ENCODE measurements at regions not wholly inside any gene's neighbourhood (a gene's known extent, or its start where the extent isn't known, plus 50 kb on each side); places are given as distances from the start of the nearest gene placed in this dataset.
A peak's percentile ranks its signal among the peaks of the same experiment; 100 is the strongest.

DNA sequence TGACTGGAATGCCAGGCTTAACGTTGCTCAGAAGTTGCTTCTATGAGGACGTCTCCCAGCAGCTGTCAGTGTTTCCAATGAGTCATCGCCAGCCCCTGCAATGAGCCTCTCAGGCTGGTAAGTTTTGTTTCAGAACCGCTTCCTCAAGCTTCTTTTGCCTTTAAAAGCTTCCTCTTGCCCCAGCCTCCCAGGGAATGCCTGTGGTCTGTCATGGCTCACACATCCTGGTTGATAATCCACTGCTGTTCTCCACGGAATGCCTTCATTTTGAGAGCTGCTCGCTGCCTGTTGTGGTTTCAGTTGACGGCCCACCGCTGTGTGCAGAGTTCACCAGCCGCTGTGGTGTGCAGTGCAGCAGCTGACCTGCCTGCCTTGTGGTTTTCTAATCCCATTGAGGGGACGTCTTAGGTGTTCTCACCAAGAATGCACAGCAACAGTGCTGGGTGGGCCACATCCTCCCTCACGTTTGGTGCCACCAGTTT, 96.4 kb downstream of the RTP5 start:
- peak; percentile 65 for DNase-seq (ENCODE audit: low read depth, low spot score)
- H3K27me3 ChIP-seq (replicated peaks in 1 of 2; ENCODE audit: control insufficient read depth in 2 of 2, insufficient read depth in 2 of 2, low read length in 1 of 2), result no peaks in the 10 kb centered on the region
- SMC1A ChIA-PET (ENCODE audit: uncharacterized antibody, unreplicated experiment), result interaction anchor here (0.9 to 1.8 kb wide), 4 partner anchors 12 to 59 kb away, joined by 3 to 4 read pairs (median 4); no protein-coding TSS in a partner anchor
- POLR2A ChIA-PET, result no interaction called here
- H3K4me3 ChIP-seq, result peak overlapping the region; percentile 55; the same call in 1 of the 2 replicates
- RAD21 ChIA-PET (ENCODE audit: unreplicated experiment), result interaction anchor here (0.7 to 1.9 kb wide), 2 partner anchors 9 to 15 kb away, joined by 3 to 7 read pairs; no protein-coding TSS in a partner anchor
- in situ Hi-C loops (cut with MboI) (no loop called here), intact Hi-C loops (cut with micrococcal nuclease; ENCODE audit: unreplicated experiment) (loop anchor here (5.0 kb wide), 1 partner anchor 121 kb away; no protein-coding TSS in a partner anchor)
- H3K79me2 ChIP-seq (ENCODE audit: control insufficient read depth, insufficient read depth, low read length), result no peaks in the 10 kb centered on the region
- CTCF ChIA-PET, result interaction anchor here (1.0 to 4.1 kb wide), 6 partner anchors 10 to 58 kb away, joined by 3 to 24 read pairs (median 4); no protein-coding TSS in a partner anchor
- H3K4me2 ChIP-seq (ENCODE audit: control insufficient read depth, insufficient read depth), result peak overlapping the region; percentile 95
- H3K9ac ChIP-seq (ENCODE audit: control insufficient read depth, insufficient read depth, low read length), result peak overlapping the region; percentile 48; the same call in 1 of the 2 replicates
- no peaks in the 10 kb centered on the region for H3K36me3 ChIP-seq (ENCODE audit: control insufficient read depth in 2 of 2, insufficient read depth in 2 of 2, low read length in 1 of 2)
- H3K4me1 ChIP-seq (ENCODE audit: control insufficient read depth, insufficient read depth, low read length), result peaks cover 24% of the 10 kb centered on the region
- H4K20me1 ChIP-seq (ENCODE audit: control insufficient read depth, insufficient read depth), result no peaks in the 10 kb centered on the region
- no peaks in the 10 kb centered on the region; the same call in 2 of the 3 replicates for H3K9me3 ChIP-seq (replicated peaks; ENCODE audit: control insufficient read depth, insufficient read depth, low read length)
- FAIRE-seq, result peak; percentile 94
- no TSS peak for BruUV-seq (replicated peaks)
- H2AFZ ChIP-seq (ENCODE audit: control insufficient read depth, low read depth, low read length), result peak overlapping the region; percentile 86
- H3K27ac ChIP-seq (ENCODE audit: control insufficient read depth, insufficient read depth), result peak overlapping the region; percentile 73
- ATAC-seq, result peak; percentile 97
- WGBS (ENCODE audit: insufficient coverage, insufficient replicate concordance, low lambda C conversion rate, missing lambda C conversion rate), result under 1% methylated on average over 11 of the region's 11 CpGs
- TF ChIP-seq SIN3A (IDR thresholded peaks at IDR 0.05; ENCODE audit: low read depth, low read length), result no peak; the same call in 1 of the 2 replicates
- TF ChIP-seq ASH2L (IDR thresholded peaks at IDR 0.05; ENCODE audit: borderline replicate concordance, low read depth), result peak; percentile 59; the same call in 1 of the 2 replicates
- no peak for TF ChIP-seq NFXL1 (IDR thresholded peaks at IDR 0.05; ENCODE audit: borderline replicate concordance)
- peak; percentile 64; the same call in 1 of the 2 replicates for TF ChIP-seq BACH1 (IDR thresholded peaks at IDR 0.05; ENCODE audit: borderline replicate concordance)
- peak; percentile 95 for TF ChIP-seq DPF2 (IDR thresholded peaks at IDR 0.05)
- TF ChIP-seq, protein P1, sequence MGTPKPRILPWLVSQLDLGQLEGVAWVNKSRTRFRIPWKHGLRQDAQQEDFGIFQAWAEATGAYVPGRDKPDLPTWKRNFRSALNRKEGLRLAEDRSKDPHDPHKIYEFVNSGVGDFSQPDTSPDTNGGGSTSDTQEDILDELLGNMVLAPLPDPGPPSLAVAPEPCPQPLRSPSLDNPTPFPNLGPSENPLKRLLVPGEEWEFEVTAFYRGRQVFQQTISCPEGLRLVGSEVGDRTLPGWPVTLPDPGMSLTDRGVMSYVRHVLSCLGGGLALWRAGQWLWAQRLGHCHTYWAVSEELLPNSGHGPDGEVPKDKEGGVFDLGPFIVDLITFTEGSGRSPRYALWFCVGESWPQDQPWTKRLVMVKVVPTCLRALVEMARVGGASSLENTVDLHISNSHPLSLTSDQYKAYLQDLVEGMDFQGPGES (IDR thresholded peaks at IDR 0.05), result no peak
- no peak for TF ChIP-seq SMAD5 (IDR thresholded peaks at IDR 0.05; ENCODE audit: low read depth)
- TF ChIP-seq, protein P2, sequence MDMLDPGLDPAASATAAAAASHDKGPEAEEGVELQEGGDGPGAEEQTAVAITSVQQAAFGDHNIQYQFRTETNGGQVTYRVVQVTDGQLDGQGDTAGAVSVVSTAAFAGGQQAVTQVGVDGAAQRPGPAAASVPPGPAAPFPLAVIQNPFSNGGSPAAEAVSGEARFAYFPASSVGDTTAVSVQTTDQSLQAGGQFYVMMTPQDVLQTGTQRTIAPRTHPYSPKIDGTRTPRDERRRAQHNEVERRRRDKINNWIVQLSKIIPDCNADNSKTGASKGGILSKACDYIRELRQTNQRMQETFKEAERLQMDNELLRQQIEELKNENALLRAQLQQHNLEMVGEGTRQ (IDR thresholded peaks at IDR 0.05; ENCODE audit: borderline replicate concordance, low read depth, low read length), result no peak
- TF ChIP-seq, protein P3, sequence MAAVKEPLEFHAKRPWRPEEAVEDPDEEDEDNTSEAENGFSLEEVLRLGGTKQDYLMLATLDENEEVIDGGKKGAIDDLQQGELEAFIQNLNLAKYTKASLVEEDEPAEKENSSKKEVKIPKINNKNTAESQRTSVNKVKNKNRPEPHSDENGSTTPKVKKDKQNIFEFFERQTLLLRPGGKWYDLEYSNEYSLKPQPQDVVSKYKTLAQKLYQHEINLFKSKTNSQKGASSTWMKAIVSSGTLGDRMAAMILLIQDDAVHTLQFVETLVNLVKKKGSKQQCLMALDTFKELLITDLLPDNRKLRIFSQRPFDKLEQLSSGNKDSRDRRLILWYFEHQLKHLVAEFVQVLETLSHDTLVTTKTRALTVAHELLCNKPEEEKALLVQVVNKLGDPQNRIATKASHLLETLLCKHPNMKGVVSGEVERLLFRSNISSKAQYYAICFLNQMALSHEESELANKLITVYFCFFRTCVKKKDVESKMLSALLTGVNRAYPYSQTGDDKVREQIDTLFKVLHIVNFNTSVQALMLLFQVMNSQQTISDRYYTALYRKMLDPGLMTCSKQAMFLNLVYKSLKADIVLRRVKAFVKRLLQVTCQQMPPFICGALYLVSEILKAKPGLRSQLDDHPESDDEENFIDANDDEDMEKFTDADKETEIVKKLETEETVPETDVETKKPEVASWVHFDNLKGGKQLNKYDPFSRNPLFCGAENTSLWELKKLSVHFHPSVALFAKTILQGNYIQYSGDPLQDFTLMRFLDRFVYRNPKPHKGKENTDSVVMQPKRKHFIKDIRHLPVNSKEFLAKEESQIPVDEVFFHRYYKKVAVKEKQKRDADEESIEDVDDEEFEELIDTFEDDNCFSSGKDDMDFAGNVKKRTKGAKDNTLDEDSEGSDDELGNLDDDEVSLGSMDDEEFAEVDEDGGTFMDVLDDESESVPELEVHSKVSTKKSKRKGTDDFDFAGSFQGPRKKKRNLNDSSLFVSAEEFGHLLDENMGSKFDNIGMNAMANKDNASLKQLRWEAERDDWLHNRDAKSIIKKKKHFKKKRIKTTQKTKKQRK (IDR thresholded peaks at IDR 0.05; ENCODE audit: low read depth, low read length), result no peak
- peak; percentile 87 to 91 for TF ChIP-seq BHLHE40 (IDR thresholded peaks at IDR 0.05; ENCODE audit: borderline replicate concordance in 1 of 2, low read depth in 2 of 2, low read length in 1 of 2)
- TF ChIP-seq RUNX3 (IDR thresholded peaks at IDR 0.05; ENCODE audit: low read length), result peak; percentile 98
- no peak for TF ChIP-seq RELA (IDR thresholded peaks at IDR 0.05; ENCODE audit: borderline replicate concordance, partially characterized antibody)
- TF ChIP-seq MXI1 (IDR thresholded peaks at IDR 0.05; ENCODE audit: low read depth, low read length), result no peak
- TF ChIP-seq, protein P4, sequence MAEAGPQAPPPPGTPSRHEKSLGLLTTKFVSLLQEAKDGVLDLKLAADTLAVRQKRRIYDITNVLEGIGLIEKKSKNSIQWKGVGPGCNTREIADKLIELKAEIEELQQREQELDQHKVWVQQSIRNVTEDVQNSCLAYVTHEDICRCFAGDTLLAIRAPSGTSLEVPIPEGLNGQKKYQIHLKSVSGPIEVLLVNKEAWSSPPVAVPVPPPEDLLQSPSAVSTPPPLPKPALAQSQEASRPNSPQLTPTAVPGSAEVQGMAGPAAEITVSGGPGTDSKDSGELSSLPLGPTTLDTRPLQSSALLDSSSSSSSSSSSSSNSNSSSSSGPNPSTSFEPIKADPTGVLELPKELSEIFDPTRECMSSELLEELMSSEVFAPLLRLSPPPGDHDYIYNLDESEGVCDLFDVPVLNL (IDR thresholded peaks at IDR 0.05; ENCODE audit: low read depth, low read length), result no peak
- TF ChIP-seq STAT3 (IDR thresholded peaks at IDR 0.05; ENCODE audit: low read depth, low read length), result no peak
- TF ChIP-seq, protein P5, sequence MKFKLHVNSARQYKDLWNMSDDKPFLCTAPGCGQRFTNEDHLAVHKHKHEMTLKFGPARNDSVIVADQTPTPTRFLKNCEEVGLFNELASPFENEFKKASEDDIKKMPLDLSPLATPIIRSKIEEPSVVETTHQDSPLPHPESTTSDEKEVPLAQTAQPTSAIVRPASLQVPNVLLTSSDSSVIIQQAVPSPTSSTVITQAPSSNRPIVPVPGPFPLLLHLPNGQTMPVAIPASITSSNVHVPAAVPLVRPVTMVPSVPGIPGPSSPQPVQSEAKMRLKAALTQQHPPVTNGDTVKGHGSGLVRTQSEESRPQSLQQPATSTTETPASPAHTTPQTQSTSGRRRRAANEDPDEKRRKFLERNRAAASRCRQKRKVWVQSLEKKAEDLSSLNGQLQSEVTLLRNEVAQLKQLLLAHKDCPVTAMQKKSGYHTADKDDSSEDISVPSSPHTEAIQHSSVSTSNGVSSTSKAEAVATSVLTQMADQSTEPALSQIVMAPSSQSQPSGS (IDR thresholded peaks at IDR 0.05; ENCODE audit: low read length), result 0 out of 2 replicates have a peak, but pooled peaks have one; percentile 27
- TF ChIP-seq ZNF217 (IDR thresholded peaks at IDR 0.05), result peak; percentile 63; the same call in 1 of the 2 replicates
